Motor neuron (in vitro differentiated cells): ENCODE measurements at regions not wholly inside any gene's neighbourhood (a gene's known extent, or its start where the extent isn't known, plus 50 kb on each side); places are given as distances from the start of the nearest gene placed in this dataset.
"Not testable (repeated sequence)": the region's sequence is repeated elsewhere in the genome, so short reads cannot be mapped to it uniquely, and the experiment has no call there.

Experiments
- ATAC-seq, 8 experiments: fragments of 200-7000 bp; cut with Tn5 transposase; replicated peaks in 6 of 8; 2 replicates each; pipeline ENCODE4 v1.8.0; 2021; ENCODE audit warnings: mild to moderate bottlenecking in 8 of 8, moderate library complexity in 8 of 8
- H3K27ac ChIP-seq, 2 donors: fragments of 250-450 bp; sonication (Bioruptor Pico); 2 replicates each; pipeline ENCODE4 v1.9.0; 2021; ENCODE audit warnings: antibody characterized with exemption in 2 of 2, mild to moderate bottlenecking in 2 of 2, moderate library complexity in 1 of 2
- H3K4me1 ChIP-seq, 2 donors: fragments of 250-450 bp; sonication (Bioruptor Pico); replicated peaks in 1 of 2; 2 replicates each; pipeline ENCODE4 v1.6.1; 2021; ENCODE audit warnings: antibody characterized with exemption in 2 of 2, mild to moderate bottlenecking in 2 of 2, moderate library complexity in 1 of 2
- H3K4me3 ChIP-seq, 5 donors: fragments of 250-450 bp; sonication (Bioruptor Pico); 2 replicates each; pipeline ENCODE4 v1.9.0; 2021; ENCODE audit warnings: antibody characterized with exemption in 5 of 5, mild to moderate bottlenecking in 5 of 5, moderate library complexity in 4 of 5
- WGBS, 10 experiments: fragments of 450-650 bp; shearing (Covaris generic); methylation state at CpG; one replicate each; pipeline ENCODE4 v1.0.0; 2022; 5-methylcytosine and 5-hydroxymethylcytosine counted together
- in situ Hi-C, 9 experiments: fragments of 400-800 bp; cut with MboI; loops; one replicate each; pipeline ENCODE4 v1.15.0; 2021; ENCODE audit warnings: low sequenced_read_pairs in 9 of 9, low pct_unique_long_range_greater_than_20kb in 2 of 9; ENCODE audit not compliant: unreplicated experiment in 9 of 9

GRCh38 chr17:72191921-72192799 is 71.3 kb downstream of the SOX9 start:
- peak in 6 of 8 experiments; percentile 27 to 76 (median 54) for ATAC-seq
- no peak overlapping the region for H3K27ac ChIP-seq
- H3K4me3 ChIP-seq = no peak overlapping the region
- in situ Hi-C loops = no loop called here
- H3K4me1 ChIP-seq = peaks cover 18 to 25% of the 10 kb centered on the region in 2 donors
- 20 to 93% (median 83%) methylated on average over 1 to 6 of the region's 11 CpGs; no CpG with 5 or more reads in 3 of the 10 experiments for WGBS, 10 experiments

- in situ Hi-C loops = no loop called here
- WGBS, 10 experiments = 0 to 93% (median 86%) methylated on average over 1 to 4 of the region's 4 CpGs; no CpG with 5 or more reads in 3 of the 10 experiments
- H3K4me3 ChIP-seq = no peak overlapping the region
- peaks cover 12 to 20% of the 10 kb centered on the region in 2 donors for H3K4me1 ChIP-seq
- H3K27ac ChIP-seq = no peak overlapping the region
- peak in 3 of 8 experiments; percentile 8 to 39 (median 21) for ATAC-seq
These were observed 72.0 kb downstream of the SOX9 start for GRCh38 chr17:72192800-72193192.

GRCh38 chr17:72193391-72194106 is 72.7 kb downstream of the SOX9 start:
- in situ Hi-C loops = no loop called here
- H3K4me3 ChIP-seq = no peak overlapping the region
- 12 to 100% (median 79%) methylated on average over 1 to 8 of the region's 10 CpGs; no CpG with 5 or more reads in 2 of the 10 experiments for WGBS, 10 experiments
- ATAC-seq = peak in 6 of 8 experiments; percentile 20 to 56 (median 38)
- H3K27ac ChIP-seq = no peak overlapping the region
- H3K4me1 ChIP-seq = peaks cover 10 to 17% of the 10 kb centered on the region in 2 donors

- in situ Hi-C loops = not testable (repeated sequence)
- WGBS, 10 experiments = 82 to 100% (median 95%) methylated on average over 1 to 7 of the region's 10 CpGs; no CpG with 5 or more reads in 5 of the 10 experiments
These were observed 73.3 kb downstream of the SOX9 start for GRCh38 chr17:72194107-72194440.

GRCh38 chr17:72199256-72199655 is 78.4 kb downstream of the SOX9 start:
- Histone ChIP-seq H3K27ac (no peak overlapping the region), H3K4me1 (peaks cover 2 to 5% of the 10 kb centered on the region in 2 donors), H3K4me3 (no peak overlapping the region)
- ATAC-seq = no peak
- in situ Hi-C loops = no loop called here

More at GRCh38 chr17:72194107-72194440, 73.3 kb downstream of the SOX9 start:
- H3K4me1 ChIP-seq = peaks cover 10 to 17% of the 10 kb centered on the region in 2 donors
- H3K27ac ChIP-seq, H3K4me3 ChIP-seq, ATAC-seq: not testable (repeated sequence)

GRCh38 chr17:72204742-72205141 is 83.9 kb downstream of the SOX9 start:
- in situ Hi-C loops = no loop called here
- WGBS, 10 experiments = 21 to 72% (median 45%) methylated on average over 1 to 5 of the region's 10 CpGs; no CpG with 5 or more reads in 4 of the 10 experiments
- peak overlapping the region in 1 of 2 donors; percentile 4 for H3K27ac ChIP-seq
- H3K4me1 ChIP-seq = peaks cover 18 to 32% of the 10 kb centered on the region in 2 donors
- peak in 3 of 8 experiments; percentile 10 to 18 (median 16) for ATAC-seq
- H3K4me3 ChIP-seq = no peak overlapping the region

- in situ Hi-C loops = no loop called here
- WGBS, 10 experiments = 0 to 5% (median 0%) methylated on average over 2 to 5 of the region's 14 CpGs; no CpG with 5 or more reads in 6 of the 10 experiments
- Histone ChIP-seq H3K4me1 (peaks cover 18 to 38% of the 10 kb centered on the region in 2 donors), H3K4me3 (no peak overlapping the region), H3K27ac (peak overlapping the region; percentile 35 to 49)
- ATAC-seq = peak in 6 of 8 experiments; percentile 27 to 98 (median 94)
These were observed 84.5 kb downstream of the SOX9 start for GRCh38 chr17:72205357-72205756.

DNA sequence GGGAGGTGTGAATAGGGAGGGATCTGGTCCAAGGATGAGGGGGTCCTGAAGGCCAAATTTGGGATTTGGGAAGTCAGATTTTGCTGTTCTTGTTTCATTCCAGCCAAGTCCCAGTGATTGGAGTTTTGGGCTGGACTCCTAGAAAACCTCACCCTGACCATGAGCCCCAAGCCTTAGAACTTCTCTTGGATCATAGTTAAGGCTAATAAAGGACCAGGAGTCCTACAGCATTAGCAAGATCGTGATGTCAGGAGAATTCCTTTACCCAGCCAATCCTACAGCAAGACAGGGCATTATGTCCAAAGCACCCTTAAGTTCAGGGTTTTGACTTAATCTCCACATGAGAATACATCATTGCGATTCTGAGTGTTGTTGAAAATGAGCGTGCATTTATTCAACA is 85.0 kb downstream of the SOX9 start:
- ATAC-seq = peak in 2 of 8 experiments; percentile 7 to 9
- Histone ChIP-seq H3K27ac (peak overlapping the region; percentile 35 to 49), H3K4me3 (no peak overlapping the region), H3K4me1 (peaks cover 18 to 38% of the 10 kb centered on the region in 2 donors)
- in situ Hi-C loops = no loop called here
- 31 to 94% (median 78%) methylated on average over 1 to 3 of the region's 3 CpGs; no CpG with 5 or more reads in 2 of the 10 experiments for WGBS, 10 experiments

DNA sequence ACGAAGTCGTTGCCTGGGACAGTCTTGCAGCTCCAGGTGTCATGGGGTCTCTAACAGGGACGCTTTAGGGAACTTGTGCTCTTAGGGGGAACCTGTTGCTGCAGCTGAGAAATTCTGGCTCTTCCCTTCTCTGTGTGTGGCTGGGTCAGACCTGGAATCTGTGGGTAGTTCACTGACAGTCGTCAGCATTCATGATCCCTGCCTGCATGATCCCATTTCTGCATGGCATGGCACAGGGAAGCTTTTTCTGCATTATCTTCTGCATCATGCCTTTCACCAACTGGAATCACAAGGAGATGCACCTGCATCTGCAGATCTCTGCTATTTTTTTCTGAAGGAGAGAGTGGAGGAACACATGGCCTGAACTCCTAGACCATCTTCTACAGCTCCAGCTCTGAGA is 85.6 kb downstream of the SOX9 start:
- ATAC-seq = peak in 1 of 8 experiments; percentile 20
- WGBS, 10 experiments = 41 to 100% (median 60%) methylated on average over 1 to 4 of the region's 4 CpGs; no CpG with 5 or more reads in 3 of the 10 experiments
- peaks cover 18 to 38% of the 10 kb centered on the region in 2 donors for H3K4me1 ChIP-seq
- no peak overlapping the region for H3K27ac ChIP-seq
- no peak overlapping the region for H3K4me3 ChIP-seq
- in situ Hi-C loops = no loop called here

DNA sequence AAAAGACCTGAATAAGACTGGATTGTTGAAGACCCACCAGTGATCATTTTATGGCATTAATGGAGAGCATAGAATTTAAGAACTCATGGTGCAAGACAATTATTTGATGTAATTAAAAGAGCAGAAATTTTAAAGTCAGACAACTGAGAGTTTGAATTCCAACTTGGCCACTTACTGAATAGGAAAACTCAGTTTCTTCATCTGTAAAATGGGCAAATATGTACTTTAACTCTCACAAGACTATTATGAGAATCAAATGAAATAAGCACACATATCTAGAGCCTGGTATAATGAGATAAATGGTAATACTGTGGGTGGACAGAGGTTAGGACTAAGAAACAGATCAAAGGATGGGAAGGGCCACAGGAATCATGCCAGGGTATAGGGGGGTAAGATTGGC is 88.0 kb downstream of the SOX9 start:
- ATAC-seq = no peak
- Histone ChIP-seq H3K4me3 (no peak overlapping the region), H3K27ac (no peak overlapping the region), H3K4me1 (peaks cover 18 to 41% of the 10 kb centered on the region in 2 donors)
- in situ Hi-C loops = no loop called here

DNA sequence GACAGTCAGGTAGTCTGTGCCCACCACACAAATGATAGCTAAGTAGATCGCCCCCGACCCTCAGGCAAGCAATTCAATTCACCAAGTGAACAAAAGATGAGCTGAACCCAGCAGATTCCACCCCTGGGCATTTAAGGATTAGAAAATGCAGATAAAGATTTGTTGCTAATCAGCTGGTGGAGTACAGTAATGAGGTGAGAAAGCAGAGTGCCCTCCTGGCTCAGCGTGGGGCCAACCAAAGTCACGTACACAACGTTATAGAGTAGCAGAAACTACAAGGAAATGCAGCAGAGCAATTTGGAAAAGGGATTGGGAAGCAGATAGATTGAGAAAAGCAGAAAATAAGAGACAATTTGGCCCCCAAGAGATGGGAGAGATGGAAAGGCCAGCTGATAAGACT is 91.2 kb downstream of the SOX9 start:
- H3K4me3 ChIP-seq = no peak overlapping the region
- H3K27ac ChIP-seq = no peak overlapping the region
- peak in 1 of 8 experiments; percentile 9 for ATAC-seq
- H3K4me1 ChIP-seq = peaks cover 0 to 13% of the 10 kb centered on the region in 2 donors
- WGBS, 10 experiments = 0 to 85% (median 80%) methylated on average over 1 to 5 of the region's 5 CpGs; no CpG with 5 or more reads in 3 of the 10 experiments
- in situ Hi-C loops = no loop called here

GRCh38 chr17:72215490-72215889 is 94.7 kb downstream of the SOX9 start:
- Histone ChIP-seq H3K27ac (no peak overlapping the region), H3K4me1 (peaks cover 9% of the 10 kb centered on the region in 2 donors), H3K4me3 (no peak overlapping the region)
- ATAC-seq = no peak
- in situ Hi-C loops = no loop called here
- 0 to 83% (median 56%) methylated on average over 1 to 2 of the region's 2 CpGs for WGBS, 10 experiments

- Histone ChIP-seq H3K4me1 (peaks cover 14% of the 10 kb centered on the region in 2 donors), H3K4me3 (no peak overlapping the region), H3K27ac (no peak overlapping the region)
- ATAC-seq = peak in 3 of 8 experiments; percentile 79 to 89 (median 84)
- in situ Hi-C loops = no loop called here
- WGBS, 10 experiments = 0 to 100% (median 82%) methylated on average over 1 to 7 of the region's 7 CpGs; no CpG with 5 or more reads in 2 of the 10 experiments
These were observed 95.1 kb downstream of the SOX9 start for GRCh38 chr17:72215928-72216327.
